Transverse colon (tissue), 4 donors: ENCODE measurements at regions not wholly inside any gene's neighbourhood (a gene's known extent, or its start where the extent isn't known, plus 50 kb on each side); places are given as distances from the start of the nearest gene placed in this dataset.

Experiments
- EP300 ChIP-seq: sonication (generic); formaldehyde crosslinking; IDR thresholded peaks from one replicate; pipeline ENCODE4 v1.6.1; 2017; ENCODE audit warnings: antibody characterized with exemption, low read depth
- POLR2A ChIP-seq: fragments of 450-650 bp; IDR thresholded peaks from one replicate; pipeline ENCODE4 v1.6.1; 2016; ENCODE audit warnings: antibody characterized with exemption, mild to moderate bottlenecking, moderate library complexity
- POLR2AphosphoS5 ChIP-seq, 3 donors: sonication (generic); formaldehyde crosslinking; IDR thresholded peaks; one replicate each; pipeline ENCODE4 v1.6.1; 2016; ENCODE audit warnings: antibody characterized with exemption in 3 of 3
- TF ChIP-seq, protein P1 (sequence below), 5 experiments: fragments of 200-600 bp in 3 of 5; fragments of 450-650 bp in 2 of 5; sonication (generic) in 3 of 5; IDR thresholded peaks; 1 replicate in 2 of 5; 2 replicates in 3 of 5; pipeline ENCODE4 v1.5.1; 2016 to 2017; ENCODE audit warnings: antibody characterized with exemption in 5 of 5, inconsistent platforms in 3 of 5, mild to moderate bottlenecking in 2 of 5, moderate library complexity in 1 of 5

DNA sequence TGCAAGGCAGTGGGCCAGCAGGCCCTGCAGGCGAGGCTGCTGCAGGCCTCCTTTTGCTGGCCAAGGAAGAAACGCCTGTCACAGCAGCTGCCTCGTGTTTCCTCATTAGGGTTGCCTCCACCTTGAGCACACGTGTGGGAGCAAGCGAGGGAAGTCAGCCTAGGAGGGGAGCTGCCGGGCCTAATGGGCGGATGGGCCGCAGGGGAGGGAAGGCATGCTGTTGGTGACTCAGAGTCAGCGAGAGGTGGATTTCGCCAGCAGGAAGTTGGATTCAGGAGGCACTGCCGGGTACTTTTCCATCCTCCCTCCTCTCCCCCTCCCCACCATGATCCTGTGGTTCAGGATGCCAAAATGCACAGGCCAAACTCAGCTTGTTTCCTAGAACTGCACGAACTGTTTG is 498.7 kb downstream of the METTL15 start:
- TF ChIP-seq, protein P1, sequence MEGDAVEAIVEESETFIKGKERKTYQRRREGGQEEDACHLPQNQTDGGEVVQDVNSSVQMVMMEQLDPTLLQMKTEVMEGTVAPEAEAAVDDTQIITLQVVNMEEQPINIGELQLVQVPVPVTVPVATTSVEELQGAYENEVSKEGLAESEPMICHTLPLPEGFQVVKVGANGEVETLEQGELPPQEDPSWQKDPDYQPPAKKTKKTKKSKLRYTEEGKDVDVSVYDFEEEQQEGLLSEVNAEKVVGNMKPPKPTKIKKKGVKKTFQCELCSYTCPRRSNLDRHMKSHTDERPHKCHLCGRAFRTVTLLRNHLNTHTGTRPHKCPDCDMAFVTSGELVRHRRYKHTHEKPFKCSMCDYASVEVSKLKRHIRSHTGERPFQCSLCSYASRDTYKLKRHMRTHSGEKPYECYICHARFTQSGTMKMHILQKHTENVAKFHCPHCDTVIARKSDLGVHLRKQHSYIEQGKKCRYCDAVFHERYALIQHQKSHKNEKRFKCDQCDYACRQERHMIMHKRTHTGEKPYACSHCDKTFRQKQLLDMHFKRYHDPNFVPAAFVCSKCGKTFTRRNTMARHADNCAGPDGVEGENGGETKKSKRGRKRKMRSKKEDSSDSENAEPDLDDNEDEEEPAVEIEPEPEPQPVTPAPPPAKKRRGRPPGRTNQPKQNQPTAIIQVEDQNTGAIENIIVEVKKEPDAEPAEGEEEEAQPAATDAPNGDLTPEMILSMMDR (IDR thresholded peaks at IDR 0.05), result no peak
- TF ChIP-seq POLR2AphosphoS5 (IDR thresholded peaks at IDR 0.05), result no peak
- no peak for TF ChIP-seq POLR2A
- TF ChIP-seq EP300, result no peak
